ENCODE measurements at regions not wholly inside any gene's neighbourhood (a gene's known extent, or its start where the extent isn't known, plus 50 kb on each side); places are given as distances from the start of the nearest gene placed in this dataset.

- TF ChIP-seq CTCF (IDR thresholded peaks at IDR 0.05) (no peak), ZFX (IDR thresholded peaks at IDR 0.05; ENCODE audit: borderline replicate concordance) (no peak)
Measured at GRCh38 chr22:47296405-47297260, 534.2 kb downstream of the TBC1D22A start.
